Posterior vena cava (tissue), 2 donors: ENCODE measurements at regions not wholly inside any gene's neighbourhood (a gene's known extent, or its start where the extent isn't known, plus 50 kb on each side); places are given as distances from the start of the nearest gene placed in this dataset.

ENCODE experiments used
- DNase-seq: peaks from one replicate; pipeline ENCODE4 v3.0.0-alpha.2; 2020; ENCODE audit warnings: low spot score
- intact Hi-C, 2 donors: fragments of 100-400 bp; cut with DNase I; formaldehyde crosslinking; loops; one replicate each; pipeline versions ENCODE4 v1.14.1 to v1.14.2; 2022 to 2023
- donor health status: DM: yes; HTN: yes; CAD: no.
- donor health status: DM: yes; HTN: yes; CAD: no.

DNA sequence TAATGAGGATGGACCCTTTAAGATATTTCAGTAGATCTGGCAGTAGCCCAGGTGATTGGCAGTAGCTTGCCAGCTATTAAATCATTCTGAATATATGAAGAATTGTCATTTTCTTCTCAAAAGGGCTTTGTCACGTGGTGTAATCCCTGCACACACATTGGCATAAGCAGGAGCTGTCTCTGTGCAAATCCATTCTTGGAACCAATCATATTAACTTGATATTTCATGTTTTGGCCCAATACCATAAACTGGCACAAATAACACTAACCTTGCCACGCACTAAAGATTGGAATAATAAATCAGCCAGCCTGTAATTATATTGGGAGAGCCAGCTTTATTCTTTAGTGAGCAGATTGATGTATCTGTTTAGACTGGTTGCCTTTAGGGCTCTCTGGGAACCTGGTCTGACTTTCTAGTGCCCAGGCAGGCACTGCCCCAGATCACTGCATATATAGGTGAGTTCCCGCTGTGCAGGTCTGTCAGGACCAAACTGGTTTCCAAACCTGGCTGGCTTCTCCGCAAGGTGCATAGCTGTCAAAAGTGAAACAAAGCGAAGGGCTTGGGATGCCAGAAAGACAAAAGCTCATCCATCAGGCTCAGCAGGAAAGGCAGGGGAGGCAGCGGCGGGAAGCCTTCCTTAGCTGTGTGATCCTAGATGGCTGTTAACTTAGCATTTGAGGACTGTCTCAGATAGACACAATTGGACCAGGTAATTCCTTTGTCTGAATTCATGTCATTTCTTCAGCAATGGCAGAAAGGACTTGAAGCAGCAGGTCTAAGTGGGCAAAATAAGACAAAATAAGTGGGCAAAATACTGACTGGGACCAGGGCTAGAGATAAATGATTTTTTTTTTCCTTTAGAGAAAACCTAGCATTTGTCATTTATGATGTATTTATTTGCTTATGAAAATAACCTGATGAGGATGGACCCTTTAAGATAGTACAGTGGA is 128.8 kb upstream of the DYRK2 start:
- DNase-seq: no peak
- intact Hi-C loops: loop anchor here in 1 of 2 donors (5.0 kb wide), 1 partner anchor 423 kb away; no protein-coding TSS in a partner anchor

DNA sequence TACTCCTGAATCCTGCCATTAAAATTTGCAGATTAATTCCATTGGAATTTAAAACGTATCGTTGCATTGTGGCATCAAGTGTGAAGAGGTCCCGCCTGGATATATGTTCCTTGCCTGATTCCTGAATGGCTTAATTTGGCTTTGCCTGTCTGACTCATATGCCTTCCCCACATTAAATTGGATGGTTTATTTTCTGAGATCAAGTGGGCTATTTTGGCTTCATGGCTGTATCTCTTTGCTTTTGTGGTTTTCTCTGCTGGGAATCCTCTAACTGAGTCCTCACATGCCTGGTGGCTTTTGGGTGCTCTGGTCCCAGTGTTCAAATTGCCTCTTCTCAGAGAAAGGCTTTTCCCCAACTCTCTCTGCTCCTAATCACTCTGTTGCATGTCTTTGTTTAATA is 127.9 kb upstream of the DYRK2 start:
- no peak for DNase-seq
- intact Hi-C loops: no loop called here

DNA sequence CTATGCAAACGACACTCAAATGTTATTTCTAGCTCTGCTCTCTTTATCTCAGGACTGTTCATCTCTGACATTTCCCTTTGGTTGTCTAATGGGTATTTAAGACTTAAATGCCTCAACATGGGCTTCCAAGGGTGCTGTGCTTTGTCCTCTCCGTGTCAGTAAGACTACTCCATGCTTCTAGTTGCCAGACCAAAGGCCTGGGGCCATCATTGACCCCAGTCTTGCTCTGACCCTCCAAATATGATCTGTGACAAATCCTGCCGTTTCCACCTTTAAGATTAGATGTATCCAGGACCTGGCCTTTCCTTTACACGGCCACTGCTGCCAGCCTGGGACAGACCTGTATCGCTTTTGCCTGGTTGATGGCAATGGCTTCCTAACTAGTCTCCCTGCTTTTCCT is 126.3 kb upstream of the DYRK2 start:
- intact Hi-C loops: no loop called here

DNA sequence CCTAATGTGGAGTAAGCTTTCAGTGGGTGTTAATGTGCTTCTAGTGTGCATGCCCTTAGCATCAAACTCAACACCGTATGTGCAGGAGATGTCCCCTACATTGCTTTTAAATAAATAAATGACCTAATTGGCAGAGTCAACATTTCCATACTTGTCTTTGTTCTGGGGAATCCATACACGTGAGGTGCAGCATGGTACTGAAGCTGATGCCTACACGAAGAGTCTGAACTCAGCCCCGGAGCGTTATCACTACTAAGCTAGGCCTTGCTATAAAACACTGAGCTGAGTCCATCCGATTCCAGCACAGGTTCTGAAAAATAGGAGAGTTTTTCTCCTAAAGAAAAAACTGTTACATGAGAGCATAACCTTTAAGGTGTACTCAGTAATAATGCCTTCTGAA is 125.0 kb upstream of the DYRK2 start:
- intact Hi-C loops: no loop called here

More for the DNA sequence above, 126.3 kb upstream of the DYRK2 start:
- no peak for DNase-seq

DNA sequence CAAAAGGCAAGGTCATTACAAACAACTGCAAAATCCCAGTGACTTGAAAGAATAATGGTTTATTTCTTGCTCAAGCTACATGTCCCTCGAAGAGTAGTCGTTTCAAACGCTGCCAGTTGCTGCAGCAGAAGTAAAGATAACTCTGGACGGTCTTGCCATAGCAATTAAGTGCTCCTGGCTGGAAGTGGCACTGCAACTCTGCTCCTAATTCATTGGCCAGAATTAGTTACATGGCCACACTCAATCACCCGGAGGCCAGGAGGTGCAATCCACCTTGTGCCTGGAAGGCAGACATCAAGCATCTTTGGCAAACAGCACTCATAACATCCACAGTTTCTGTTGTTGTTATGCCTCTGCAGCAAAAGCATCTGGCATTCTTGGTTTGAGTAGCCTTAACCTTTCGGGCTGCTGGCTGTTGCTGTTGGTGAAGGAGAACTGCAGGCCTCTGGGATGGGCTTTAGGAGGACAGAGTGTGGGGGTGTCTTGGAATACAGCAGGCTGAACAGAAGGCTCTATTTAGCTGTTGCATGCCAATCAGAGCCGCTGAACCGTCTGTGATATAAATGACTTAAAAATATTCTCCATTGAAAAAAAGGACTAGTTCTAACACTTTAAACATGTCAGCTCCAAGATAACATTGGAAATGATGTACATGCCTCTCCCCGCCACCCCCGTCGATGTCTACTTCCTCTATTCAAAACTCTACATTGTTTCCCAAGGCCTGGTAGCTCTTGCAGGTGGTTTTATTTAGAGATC is 123.5 kb upstream of the DYRK2 start:
- intact Hi-C loops: no loop called here
- no peak for DNase-seq

More for the DNA sequence above, 125.0 kb upstream of the DYRK2 start:
- DNase-seq: no peak

DNA sequence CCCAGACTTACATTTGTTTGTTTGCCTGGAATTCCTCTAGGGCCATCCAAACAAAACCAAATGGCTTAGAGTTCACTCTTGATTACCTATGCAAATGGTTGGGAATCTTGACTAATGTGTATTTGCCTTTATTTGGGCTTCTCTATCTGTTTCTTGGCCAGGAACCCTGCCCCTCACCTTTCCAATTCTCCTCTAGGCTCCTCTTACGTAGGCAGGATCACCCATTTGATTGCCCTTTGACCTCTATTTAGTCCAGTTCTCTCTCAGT is 123.0 kb upstream of the DYRK2 start:
- intact Hi-C loops: no loop called here
- no peak for DNase-seq

DNA sequence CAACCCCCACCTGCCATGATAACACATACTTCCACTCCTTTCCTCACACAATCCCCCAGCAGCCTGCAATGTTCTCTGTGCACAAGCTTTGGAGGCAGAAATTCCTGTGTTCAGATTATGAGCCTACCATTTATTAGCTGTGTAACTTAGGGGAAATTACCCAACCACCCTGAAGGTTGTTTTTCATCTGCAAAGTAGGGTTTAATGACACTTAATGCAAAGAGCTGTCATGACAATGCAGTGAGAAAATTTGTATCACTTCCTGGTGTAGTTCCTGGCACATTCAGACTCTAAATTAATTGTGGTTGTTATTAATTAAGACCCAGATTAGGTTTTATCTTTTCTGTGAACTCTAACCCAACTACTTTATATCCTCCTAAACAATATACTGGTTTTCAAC is 122.4 kb upstream of the DYRK2 start:
- DNase-seq: no peak
- intact Hi-C loops: no loop called here

DNA sequence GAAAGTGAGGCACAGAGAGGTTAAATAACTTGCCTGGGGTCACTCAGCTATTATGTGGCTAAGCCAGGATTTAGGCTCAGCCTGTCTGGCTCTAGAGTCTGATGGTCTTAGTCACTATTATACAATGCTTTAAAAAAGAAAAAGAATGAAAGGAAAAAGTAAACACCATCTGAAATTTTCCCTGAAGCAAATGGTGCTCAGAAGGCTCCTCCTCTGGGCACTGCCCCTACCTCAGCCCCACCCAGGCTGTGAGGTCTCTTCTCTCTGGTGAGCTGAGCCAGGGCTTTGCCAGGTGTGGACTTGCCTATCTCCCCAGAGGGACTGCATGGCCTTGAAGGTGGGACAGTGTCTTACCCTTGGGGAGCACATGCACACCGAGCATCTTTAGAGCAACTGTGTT is 117.5 kb upstream of the DYRK2 start:
- intact Hi-C loops: no loop called here
- DNase-seq: no peak

DNA sequence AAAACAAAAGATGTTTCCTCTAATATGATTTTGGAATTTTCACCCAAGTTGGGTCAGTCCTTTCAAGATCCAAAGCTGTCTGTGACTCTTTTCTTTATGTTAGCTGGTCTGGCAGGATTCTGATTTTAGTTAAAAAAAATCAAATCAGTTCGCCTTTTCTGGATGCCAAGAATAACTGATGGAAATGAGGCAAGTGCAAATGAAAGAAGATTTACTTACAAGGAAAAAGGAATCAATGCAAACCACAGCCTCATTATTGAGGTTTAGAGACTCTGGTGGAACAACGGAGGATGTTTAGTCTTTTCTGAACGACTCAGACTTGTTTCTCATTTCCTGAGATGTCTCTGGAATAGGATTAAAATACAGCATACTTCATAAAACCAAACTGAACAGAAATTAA is 117.0 kb upstream of the DYRK2 start:
- DNase-seq: no peak
- intact Hi-C loops: no loop called here

DNA sequence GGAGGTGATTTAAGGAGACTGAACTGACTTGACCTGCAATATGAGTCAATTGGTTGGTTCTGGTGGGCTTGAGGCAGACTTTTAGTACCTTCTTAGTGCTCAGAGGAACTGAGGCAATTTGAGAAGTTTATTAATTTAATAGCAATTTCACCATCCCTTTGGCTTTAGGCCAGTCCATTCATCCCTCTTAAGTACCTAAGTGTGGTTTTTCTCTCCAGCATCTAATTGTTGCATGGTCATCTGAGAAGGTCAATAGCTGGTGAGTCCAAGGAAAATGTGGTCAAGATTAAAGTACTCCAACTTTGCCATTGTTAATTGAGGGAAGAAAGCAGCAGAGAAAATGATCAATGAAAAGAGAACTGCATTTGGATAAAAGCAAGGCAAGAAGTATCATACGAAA is 115.4 kb upstream of the DYRK2 start:
- DNase-seq: no peak
- intact Hi-C loops: no loop called here

DNA sequence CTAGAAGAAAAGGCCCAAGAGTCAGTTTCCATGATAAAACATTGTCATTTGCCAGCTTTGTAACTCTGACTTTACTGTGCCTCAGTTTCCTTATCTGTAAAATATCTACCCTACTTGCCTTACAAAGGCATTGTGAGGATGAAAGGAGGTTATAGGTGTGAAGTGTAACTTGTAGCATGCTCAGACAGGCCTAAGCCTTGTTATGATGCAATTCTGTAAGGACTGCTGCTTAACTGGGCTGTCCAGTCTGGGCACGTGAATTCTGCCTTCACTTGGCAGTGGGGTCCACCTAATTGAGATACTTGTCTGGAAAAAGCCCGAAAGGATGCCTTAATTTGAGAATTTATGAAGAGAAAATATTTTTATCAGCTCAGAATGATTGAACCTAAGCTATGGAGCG is 114.5 kb upstream of the DYRK2 start:
- intact Hi-C loops: no loop called here
- DNase-seq: no peak

DNA sequence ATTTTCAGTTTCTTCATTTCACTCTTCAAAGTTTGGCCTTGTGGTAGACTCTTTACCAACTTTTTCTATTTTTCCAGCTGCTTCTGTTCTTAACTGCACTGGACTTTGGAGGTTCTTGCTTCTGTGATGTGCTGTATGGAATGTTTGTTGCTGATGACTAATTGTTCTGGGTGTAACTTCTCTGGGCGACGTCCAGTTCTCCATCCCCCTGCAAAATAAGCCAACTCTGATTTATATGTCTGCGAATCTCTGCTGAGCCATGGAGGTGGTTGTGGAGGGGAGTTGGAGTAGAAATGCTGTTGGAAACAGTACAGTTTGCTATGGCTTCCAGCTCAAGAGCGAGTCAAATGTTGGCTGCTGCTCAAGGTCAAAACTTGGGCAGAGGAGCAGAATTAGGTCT is 113.9 kb upstream of the DYRK2 start:
- intact Hi-C loops: no loop called here
- DNase-seq: peak; percentile 78

DNA sequence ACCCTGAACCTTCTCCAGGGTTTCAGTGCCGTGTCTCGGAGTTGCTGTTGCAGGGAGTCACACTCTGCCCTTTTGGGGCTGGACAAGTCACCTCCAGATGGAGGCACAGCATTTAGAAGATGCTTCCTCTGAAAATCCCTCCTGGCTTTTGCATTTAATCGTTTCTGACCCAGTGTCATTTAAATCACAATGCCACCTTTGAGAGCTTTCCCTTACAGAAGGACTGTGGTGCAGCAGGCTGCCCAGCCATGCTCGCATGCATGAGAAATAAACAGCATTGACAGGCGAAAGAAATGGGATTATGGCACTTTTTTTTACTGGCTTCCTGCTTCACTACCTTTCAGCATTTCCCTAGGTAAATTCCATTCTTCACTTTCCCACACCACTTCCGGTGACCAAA is 113.4 kb upstream of the DYRK2 start:
- intact Hi-C loops: no loop called here
- DNase-seq: no peak

DNA sequence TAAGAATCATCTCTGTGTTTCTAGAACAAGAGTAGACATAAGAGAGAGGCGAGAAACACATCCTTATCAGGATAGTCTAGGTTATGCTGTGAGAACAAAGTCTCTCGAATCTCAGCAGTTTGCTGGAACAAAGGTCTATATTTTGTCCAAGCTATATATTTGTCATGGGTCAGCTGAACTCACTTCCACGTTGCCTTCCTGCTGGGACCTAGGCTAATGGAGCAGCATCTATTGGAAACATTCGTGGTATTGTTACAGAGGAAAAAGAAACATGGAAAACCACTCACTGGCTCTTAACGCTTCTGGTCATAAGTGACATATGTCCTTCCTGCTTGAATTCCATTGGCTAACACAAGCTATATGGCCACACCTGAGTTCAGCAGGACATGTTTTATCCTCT is 112.6 kb upstream of the DYRK2 start:
- intact Hi-C loops: no loop called here
- no peak for DNase-seq

DNA sequence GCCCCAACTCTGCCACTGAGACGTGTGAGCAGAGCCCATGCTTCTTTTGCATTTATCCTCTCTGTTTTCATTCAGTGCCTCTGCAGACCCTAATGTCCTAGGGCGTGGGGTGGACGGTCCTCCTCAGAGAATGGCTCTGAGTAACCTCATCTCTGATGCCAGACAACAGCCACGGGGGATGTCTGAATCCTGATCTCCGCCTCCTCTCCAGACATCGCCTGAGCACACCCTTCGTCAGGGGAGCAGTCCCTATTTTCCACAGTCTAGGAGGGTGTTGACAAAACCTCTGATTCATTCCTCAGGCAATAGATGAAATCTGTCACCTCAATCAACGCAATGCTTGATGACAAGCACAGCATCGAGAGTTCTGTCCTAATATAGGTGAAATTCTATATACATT is 109.2 kb upstream of the DYRK2 start:
- intact Hi-C loops: no loop called here
- no peak for DNase-seq

DNA sequence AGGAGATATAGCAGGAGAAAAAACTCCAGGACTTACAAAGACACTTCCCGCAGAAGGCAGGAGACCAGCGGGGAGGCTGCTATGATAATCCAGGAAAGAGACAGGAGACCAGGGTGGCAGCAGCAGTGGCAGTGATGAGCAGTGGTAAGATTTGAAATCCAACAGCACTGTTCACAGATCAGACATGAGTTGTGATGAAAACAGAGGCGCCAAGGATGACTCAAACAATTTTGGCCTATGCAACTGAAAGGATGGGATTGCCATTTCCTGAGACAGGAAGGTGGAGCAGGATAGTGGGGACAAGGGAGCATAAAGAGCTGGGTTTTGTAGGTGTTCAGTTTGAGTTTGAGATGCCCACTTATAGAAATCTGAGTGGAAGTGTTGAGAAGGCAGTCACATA is 108.6 kb upstream of the DYRK2 start:
- no peak for DNase-seq
- intact Hi-C loops: no loop called here

DNA sequence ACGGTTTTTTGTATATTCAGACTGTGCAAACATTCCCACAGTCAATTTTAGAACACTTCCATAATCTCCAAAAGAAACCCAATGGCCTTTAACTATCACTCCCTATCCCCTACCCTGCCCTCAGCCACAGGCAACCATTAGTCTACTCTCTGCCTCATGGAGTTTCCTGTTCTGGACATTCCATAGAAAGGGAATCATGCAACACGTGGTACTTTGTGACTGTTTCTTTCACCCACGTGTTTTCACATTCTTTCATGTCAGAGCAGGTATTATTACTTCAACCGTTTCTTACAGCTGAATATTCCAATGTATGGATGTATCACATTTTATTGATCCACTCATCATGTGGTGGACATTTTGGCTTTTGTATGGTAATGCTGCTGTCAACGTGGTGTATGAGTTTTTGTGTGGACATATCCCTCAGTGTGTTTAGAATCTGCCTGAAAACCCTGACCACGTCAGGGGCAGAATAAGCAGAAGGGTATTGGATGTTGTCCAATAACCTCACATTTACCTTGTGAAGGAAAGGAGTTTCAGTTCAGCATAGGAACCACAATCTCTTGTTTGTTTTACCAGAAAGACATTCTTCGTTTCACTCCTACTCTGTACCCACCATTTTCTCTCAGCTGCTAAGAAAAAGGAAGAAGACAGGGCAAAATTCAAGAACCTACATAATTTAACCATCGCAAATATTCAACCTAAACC is 107.5 kb upstream of the DYRK2 start:
- intact Hi-C loops: no loop called here
- no peak for DNase-seq

DNA sequence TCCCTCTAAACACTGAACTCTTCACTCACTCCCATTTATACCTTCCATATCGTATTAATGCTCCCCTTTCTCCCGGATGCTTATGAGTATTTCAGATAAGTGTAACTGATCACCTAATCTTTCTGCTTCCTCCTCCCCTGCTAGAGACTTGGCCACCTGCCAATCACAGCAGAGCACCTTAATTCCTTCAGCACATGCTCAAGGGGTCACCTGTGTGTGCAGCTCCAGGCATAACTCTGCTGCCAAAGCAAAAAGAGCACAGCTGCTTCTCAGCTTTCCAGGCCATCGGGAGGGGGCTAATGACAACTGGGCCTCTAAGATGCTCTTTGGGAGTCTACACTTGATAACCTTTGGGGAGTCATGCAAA is 106.9 kb upstream of the DYRK2 start:
- intact Hi-C loops: no loop called here
- no peak for DNase-seq

DNA sequence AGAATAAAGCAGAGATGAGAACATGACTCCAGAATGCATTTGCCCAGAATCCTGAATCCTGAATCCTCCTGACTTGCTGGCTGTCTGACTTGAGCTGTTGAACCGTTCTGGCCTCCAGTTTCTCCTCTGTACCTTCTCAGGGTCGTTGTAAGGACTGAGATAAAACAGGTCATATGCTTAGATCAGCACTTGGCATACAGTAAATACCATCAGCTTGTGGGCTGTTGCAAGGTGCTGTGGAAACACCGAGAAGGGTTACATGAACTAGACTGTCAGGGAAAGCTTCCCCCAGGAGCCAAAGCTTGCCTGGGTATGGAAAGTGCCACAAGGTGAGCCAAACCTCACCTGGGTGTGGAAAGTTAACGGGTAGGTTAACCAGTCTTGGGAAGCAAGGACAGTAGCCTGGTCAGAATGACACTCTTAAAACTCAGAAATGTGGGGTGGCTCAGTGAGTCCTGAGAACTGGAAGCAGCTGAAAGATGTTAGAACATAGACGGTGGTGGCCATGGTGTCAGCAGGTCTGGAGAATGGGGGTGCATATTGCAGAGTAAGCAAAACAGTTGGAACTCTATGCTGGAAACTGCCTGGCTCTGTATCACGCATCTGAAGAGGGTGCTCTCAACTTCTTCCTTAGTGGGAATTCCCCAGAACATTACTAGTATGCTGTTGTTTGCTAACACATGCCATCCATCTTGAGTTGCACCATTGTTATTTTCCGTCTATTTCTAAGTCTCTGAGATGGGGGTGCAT is 105.3 kb upstream of the DYRK2 start:
- intact Hi-C loops: no loop called here
- DNase-seq: no peak

DNA sequence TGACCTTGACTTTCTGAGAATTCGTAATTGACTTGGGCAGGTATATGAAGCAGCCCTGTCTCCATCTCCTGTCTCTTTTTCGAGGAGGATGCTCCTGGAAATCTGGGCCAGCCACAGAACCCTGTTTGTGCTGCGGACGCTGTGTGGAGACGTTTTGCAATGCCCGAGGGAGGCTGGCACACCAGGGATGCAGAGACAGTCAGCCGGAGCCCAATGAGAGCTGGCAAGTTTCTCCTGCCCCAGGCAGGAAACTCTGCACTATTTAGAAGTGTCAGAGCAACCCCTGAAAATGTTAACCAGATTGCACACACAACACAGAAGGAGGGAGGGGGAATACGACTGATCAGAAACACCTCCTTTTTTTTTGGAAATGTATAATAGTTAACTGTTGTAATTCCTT is 103.2 kb upstream of the DYRK2 start:
- no peak for DNase-seq
- intact Hi-C loops: no loop called here
